HUES64 (cell line): ENCODE measurements at regions not wholly inside any gene's neighbourhood (a gene's known extent, or its start where the extent isn't known, plus 50 kb on each side); places are given as distances from the start of the nearest gene placed in this dataset.
"Not testable (repeated sequence)": the region's sequence is repeated elsewhere in the genome, so short reads cannot be mapped to it uniquely, and the experiment has no call there.

Experiments used
- H3K27ac ChIP-seq: 2 replicates; pipeline ENCODE4 v1.7.0; 2013; ENCODE audit warnings: low read depth, low read length, inconsistent platforms
- H3K27me3 ChIP-seq: 2 replicates; pipeline ENCODE4 v1.6.1; 2013; ENCODE audit warnings: mild to moderate bottlenecking, low read length; ENCODE audit not compliant: insufficient read depth
- H3K36me3 ChIP-seq: 2 replicates; pipeline ENCODE4 v1.6.1; 2013; ENCODE audit warnings: mild to moderate bottlenecking, low read length; ENCODE audit not compliant: insufficient read depth
- H3K4me1 ChIP-seq: 2 replicates; pipeline ENCODE4 v1.6.1; 2013; ENCODE audit warnings: mild to moderate bottlenecking, low read length, moderate library complexity; ENCODE audit not compliant: insufficient read depth
- H3K4me3 ChIP-seq: 2 replicates; pipeline ENCODE4 v1.5.1; 2013; ENCODE audit warnings: mild to moderate bottlenecking, low read length, moderate library complexity
- H3K9ac ChIP-seq: 2 replicates; pipeline ENCODE4 v1.6.1; 2013; ENCODE audit warnings: mild to moderate bottlenecking, low read depth, low read length
- H3K9me3 ChIP-seq: 2 replicates; pipeline ENCODE4 v1.6.1; 2013; ENCODE audit warnings: low read depth, low read length; ENCODE audit not compliant: insufficient read depth
- WGBS: fragments of 150-250, 120-280 bp; methylation state at CpG from one replicate; pipeline ENCODE4 v1.1.7; 2013; ENCODE audit warnings: missing lambda C conversion rate; 5-methylcytosine and 5-hydroxymethylcytosine counted together

DNA sequence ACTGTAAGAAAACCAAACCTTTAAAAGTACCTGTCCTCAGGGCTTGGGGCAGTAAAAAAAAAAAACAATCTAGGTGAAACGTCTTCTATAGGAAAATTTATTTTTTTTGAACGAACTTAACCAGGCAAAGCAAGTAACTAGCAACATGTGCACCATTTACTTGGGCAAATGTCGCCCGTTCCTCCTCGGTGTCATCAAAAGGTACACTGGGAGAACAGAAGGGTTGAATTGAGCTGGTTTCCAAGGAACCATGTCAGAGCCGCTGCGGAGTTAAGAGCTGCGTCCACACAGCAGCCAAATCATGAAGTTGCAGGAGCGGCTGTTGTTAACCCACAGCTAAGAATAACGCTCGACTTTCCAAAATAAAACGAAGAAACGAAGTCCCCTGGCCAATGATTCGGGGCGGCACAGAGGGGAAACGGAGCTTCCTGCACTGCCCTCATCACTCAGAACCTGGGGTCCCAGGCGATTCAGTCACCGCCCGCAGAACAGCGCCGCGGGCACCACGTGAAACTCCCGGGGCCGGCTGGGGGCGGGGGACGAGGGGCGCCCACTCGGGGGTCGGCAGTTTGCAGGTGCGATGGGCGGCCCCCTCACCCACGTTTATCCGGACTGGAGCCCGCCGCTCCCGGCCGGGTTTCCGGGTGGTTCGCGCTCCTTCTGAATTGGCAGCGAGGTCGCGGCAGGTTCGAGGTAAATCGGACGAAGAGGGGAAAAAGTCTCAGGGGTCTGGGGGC, 53.6 kb upstream of the PLGLB1 start:
- WGBS, result under 1% methylated on average over 23 of the region's 47 CpGs

DNA sequence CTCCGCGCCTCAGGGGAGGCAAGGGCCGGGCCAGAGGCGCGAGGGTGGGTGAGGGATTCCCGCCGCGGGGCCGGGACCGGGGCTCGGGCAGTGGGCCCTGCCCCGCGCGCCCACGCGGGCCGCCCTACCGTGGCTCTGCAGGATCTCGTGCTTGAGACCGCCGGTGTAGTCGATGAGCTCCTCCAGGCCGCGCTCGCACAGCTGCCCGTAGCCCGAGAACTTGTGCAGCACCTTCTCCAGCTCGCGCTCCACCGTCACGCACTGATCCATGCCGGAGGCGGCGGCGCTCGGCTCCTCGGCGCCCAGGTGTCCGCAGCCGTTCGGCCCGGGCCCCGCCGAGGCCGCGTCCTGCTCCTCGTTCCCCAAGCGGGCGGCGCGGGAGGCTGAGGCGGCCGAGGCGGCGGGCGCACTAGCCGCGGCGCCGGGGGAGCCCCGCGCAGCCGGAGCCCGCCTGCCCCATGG, 54.2 kb upstream of the PLGLB1 start:
- H3K27me3 ChIP-seq, H3K4me1 ChIP-seq, H3K9me3 ChIP-seq, H3K36me3 ChIP-seq: not testable (repeated sequence)
- Histone ChIP-seq H3K9ac (peak overlapping the region; percentile 87), H3K4me3 (peak overlapping the region; percentile 76), H3K27ac (peak overlapping the region; percentile 81; the same call in 1 of the 2 replicates)
- WGBS, result 0% methylated on average over 44 of the region's 64 CpGs

More for the DNA sequence above, 53.6 kb upstream of the PLGLB1 start:
- not testable (repeated sequence) for H3K4me1 ChIP-seq, H3K36me3 ChIP-seq, H3K27ac ChIP-seq, H3K9me3 ChIP-seq, H3K27me3 ChIP-seq
- H3K4me3 ChIP-seq, result peak overlapping the region; percentile 76
- peak overlapping the region; percentile 87; the same call in 1 of the 2 replicates for H3K9ac ChIP-seq

DNA sequence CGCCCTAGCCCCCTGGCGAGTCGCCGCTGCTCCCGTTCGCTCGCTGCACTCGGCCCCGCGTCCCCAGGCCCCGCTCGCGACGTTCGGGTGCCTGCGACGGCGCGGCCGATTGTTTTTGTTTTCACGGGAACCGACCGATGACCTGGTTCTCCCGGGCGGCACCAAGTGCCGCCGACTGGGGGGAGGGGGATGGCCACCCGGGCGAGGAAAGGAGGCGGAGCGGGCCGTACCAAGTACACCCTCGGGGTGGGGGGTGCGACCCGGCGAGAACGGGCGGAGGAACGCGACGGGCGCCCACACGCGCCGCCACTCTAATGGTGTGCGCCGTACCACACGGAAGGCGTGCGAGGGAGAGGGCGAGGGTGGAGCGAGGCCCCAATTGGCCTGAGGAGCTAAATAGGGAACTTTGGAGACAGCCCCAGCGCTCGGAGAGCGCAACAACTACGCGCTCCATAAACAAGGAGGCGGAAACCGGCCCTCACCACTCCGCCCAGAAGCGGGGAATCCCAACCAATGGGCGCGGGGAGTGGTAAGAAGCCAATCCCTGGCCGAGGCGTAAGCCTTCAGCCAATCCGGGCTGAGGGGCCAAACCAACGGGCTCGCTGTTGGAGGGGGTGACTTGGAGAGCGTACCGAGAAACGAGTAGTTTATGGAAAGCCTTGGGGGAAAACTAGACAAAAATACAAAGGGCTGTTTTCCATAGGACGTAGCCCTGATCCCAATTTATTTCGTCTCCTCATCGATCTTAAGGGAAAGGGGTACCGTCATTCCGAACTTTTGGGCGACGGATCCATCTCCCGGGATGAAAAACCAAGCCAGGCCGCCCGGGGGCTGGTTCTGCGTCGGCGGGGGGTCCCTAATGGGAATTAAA, 54.8 kb upstream of the PLGLB1 start:
- peak overlapping the region; percentile 76 for H3K4me3 ChIP-seq

DNA sequence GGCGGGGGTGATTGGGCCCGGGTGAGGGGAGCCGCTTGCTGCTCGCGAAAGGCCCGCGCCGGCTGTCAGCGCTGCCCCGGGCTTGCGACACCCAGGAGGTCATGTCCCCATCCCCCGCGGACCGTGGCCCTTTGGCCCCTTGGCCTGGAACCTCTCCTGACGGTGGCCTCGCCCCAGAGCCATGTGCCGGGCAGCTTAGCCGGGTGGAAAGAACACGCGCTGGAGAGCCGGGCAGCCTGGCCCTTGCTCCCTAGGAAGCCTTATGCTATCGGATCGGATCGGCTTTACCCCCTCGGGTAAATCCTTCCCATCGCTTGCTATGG, 55.4 kb upstream of the PLGLB1 start:
- H3K27me3 ChIP-seq, H3K36me3 ChIP-seq, H3K27ac ChIP-seq, H3K9me3 ChIP-seq, H3K4me1 ChIP-seq: not testable (repeated sequence)
- peak overlapping the region; percentile 87; the same call in 1 of the 2 replicates for H3K9ac ChIP-seq
- peak overlapping the region; percentile 76 for H3K4me3 ChIP-seq
- no CpG with 5 or more reads among the region's 26 CpGs for WGBS

More for the DNA sequence above, 54.8 kb upstream of the PLGLB1 start:
- peak overlapping the region; percentile 81 for H3K27ac ChIP-seq
- peak overlapping the region; percentile 87 for H3K9ac ChIP-seq
- not testable (repeated sequence) for H3K9me3 ChIP-seq, H3K36me3 ChIP-seq, H3K27me3 ChIP-seq, H3K4me1 ChIP-seq
- WGBS, result under 1% methylated on average over 58 of the region's 84 CpGs

DNA sequence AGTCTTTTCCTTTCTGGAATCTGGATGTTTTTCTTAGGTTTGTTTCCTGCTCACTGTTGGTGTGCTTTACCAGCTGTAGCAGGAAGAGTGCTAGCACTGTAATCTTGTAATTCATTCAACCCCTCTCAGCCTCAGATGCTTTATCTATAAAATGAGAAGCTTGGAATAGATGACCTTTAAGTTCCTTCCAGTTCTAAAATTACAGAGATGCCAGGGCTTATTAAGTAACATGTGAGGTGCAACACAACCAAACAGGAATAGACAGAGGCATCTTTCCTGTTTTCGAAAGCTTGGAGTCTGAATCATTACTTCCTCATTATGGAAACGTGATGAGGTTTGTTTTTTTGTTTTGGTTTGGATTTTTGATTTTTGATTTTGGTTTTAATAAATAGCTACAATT, 60.1 kb upstream of the PLGLB1 start:
- H3K9ac ChIP-seq, H3K27ac ChIP-seq, H3K36me3 ChIP-seq, H3K27me3 ChIP-seq, H3K4me3 ChIP-seq, H3K4me1 ChIP-seq, H3K9me3 ChIP-seq: not testable (repeated sequence)
- WGBS, result no CpG with 5 or more reads among the region's 2 CpGs

DNA sequence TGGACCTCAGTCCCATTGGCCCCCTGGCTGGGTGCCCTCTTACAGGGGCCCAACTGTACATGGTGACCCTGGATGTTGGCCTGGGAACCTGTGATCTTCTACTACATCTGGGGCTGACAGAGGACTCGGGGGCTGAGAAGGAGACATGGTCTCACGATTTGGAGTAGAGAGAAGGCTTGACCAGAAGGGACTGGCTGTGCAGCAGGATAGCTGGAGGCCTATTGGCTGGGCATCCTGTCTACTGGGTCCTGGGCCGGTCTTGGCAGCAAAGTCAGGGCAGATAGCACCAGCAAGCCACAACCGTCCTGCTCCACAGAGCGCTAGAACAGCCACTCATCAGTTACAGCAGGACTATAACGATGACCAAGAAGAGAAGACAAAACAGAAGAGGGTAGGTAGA, 66.4 kb upstream of the PLGLB1 start:
- H3K36me3 ChIP-seq, H3K4me1 ChIP-seq, H3K9me3 ChIP-seq, H3K27me3 ChIP-seq, H3K27ac ChIP-seq, H3K4me3 ChIP-seq, H3K9ac ChIP-seq: not testable (repeated sequence)
- 93% methylated on average over 5 of the region's 6 CpGs for WGBS

DNA sequence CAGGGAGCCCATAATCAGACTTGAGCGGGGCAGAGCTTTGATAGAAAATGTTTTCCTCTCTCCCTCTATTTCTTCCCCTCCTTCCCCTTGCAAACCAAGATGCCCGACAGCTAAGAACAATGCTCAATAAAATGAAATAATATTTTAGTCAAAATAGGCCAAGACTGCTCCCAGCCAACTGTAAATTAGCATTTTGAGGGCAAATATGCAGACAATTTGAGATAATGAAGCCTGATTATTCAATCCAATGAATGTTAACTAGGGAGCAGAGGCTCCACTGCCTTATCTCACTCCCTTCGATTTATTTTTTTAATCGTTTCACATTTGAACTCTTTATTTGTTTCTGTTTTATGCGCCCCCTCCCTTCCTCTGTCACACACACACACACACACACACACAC, 67.8 kb upstream of the PLGLB1 start:
- not testable (repeated sequence) for H3K27me3 ChIP-seq, H3K9me3 ChIP-seq, H3K4me1 ChIP-seq, H3K27ac ChIP-seq, H3K9ac ChIP-seq, H3K4me3 ChIP-seq, H3K36me3 ChIP-seq
- 94% methylated on average over 1 of the region's 5 CpGs for WGBS

DNA sequence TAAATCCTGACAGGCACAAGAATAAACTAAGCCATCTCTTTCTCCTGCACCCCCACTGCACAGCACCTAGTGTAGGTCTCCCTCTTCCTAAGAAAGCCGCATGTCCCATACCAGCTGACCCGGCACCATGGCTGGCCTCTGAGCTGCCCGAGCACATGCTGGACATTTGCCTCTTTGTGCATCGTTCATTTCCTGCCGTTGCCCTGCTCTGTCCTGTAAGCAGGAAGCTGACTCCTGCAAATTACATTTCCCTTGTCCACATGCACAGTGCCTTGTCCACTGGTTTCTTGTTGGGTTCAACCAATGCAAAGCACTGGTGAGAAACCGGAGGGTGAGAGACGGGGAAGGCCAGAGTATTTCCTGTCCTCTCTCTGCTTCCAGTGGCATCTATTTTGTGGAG, 71.6 kb upstream of the PLGLB1 start:
- not testable (repeated sequence) for H3K9ac ChIP-seq, H3K9me3 ChIP-seq, H3K27me3 ChIP-seq, H3K4me1 ChIP-seq, H3K36me3 ChIP-seq, H3K4me3 ChIP-seq, H3K27ac ChIP-seq
- 100% methylated on average over 1 of the region's 7 CpGs for WGBS

DNA sequence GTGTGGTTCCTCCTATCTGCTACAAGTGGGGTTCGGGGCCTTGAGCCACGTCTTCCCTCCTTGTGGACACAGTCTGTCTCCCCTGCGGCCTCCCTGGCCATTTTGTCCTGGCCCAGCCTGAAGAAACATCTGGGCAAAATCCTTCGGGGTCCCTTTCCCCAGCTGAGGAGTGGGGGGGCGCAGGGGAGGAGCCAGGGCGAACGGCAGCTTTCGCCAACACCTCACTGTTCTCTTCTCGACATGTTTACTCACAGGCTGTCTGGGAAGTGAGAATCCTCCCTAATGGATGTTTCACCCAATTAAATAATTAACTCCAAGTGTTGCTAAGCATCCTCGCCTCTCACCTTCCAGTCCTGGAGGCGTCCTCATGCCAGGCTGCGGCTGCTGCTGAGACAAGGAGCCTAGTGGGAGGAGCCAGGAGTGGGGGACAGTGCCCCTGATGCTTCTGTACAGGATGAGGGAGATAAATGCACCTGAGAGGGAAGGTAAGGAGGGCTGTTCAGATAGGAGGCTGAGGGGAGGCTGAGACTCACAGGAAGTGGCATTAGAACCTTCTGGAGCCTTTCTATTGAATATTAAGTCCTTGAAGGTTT, 72.4 kb upstream of the PLGLB1 start:
- not testable (repeated sequence) for H3K4me3 ChIP-seq, H3K9ac ChIP-seq, H3K36me3 ChIP-seq, H3K9me3 ChIP-seq, H3K27me3 ChIP-seq, H3K27ac ChIP-seq, H3K4me1 ChIP-seq
- WGBS, result 85% methylated on average over 6 of the region's 12 CpGs

DNA sequence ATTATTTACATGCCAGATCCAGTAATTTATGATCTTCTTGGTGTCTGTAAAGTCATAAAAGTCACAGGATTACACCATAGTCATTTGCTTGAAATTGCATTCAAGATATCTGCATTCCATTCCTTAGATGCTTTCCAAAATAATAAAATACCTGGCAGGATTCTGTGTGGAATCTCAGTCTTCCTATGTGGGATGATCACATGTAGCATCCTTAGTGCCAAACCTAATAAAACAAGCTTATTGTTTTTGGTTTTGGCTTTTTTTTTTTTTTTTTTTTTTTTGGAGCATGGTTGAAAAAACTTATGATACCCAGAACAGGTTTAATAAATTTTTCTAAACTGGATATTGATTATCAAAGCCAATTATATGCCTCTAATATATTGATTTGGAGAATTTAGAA, 74.2 kb upstream of the PLGLB1 start:
- not testable (repeated sequence) for H3K9ac ChIP-seq, H3K4me3 ChIP-seq, H3K4me1 ChIP-seq, H3K27me3 ChIP-seq, H3K27ac ChIP-seq, H3K9me3 ChIP-seq, H3K36me3 ChIP-seq

DNA sequence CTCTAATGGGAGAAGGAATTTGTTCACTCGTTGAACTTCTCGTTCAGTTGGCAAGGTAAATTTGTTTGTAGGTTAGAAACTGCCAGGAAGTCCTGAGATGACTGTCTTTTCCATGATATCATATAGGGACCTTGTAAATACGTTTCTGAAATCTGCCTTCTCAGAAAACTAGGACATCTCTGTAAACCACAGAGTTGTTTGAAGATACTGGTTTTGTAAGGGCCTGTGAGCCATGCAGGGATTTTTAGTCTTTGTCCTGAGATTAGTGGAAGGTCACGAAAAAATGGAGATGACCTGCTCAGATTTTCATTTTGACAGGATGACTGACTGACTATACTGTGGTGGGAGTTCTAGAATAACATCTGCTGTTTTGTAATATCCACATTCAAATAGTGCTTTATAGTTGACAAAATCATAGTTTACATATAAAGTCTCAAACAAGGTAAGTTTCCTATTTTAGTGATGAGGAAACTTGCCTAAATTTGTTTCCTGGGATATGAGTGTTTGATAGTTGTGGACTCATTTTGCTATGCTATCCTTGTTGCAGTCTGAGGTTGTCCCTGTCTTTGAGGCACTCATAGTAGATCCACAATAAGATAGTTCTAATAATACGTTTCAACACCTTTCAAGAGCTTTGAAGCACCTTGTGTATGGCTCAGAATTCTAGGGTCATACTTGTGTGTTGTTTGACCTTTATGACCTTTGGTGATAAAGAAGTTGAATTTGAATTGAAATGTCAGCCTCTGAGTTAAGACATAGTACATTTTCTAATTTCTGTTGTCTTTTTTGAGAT, 107.3 kb upstream of the PLGLB1 start:
- H3K4me3 ChIP-seq, H3K27me3 ChIP-seq, H3K27ac ChIP-seq, H3K36me3 ChIP-seq, H3K9me3 ChIP-seq, H3K9ac ChIP-seq, H3K4me1 ChIP-seq: not testable (repeated sequence)
- WGBS, result 86% methylated on average over 1 of the region's 5 CpGs
